Esophagus (tissue), 2 donors: ENCODE measurements at regions not wholly inside any gene's neighbourhood (a gene's known extent, or its start where the extent isn't known, plus 50 kb on each side); places are given as distances from the start of the nearest gene placed in this dataset.

Experiments
- H3K27ac ChIP-seq, 2 donors: one replicate each; pipeline ENCODE4 v1.5.1; 2013; ENCODE audit warnings: low read depth in 2 of 2, mild to moderate bottlenecking in 2 of 2, inconsistent platforms in 1 of 2, low read length in 1 of 2, moderate library complexity in 1 of 2
- H3K27me3 ChIP-seq, 2 donors: one replicate each; pipeline ENCODE4 v1.6.1; 2013; ENCODE audit warnings: low read length in 2 of 2, control low read depth in 1 of 2, mild to moderate bottlenecking in 1 of 2; ENCODE audit not compliant: insufficient read depth in 2 of 2, control insufficient read depth in 1 of 2
- H3K36me3 ChIP-seq, 2 donors: one replicate each; pipeline ENCODE4 v1.6.1; 2013; ENCODE audit warnings: low read length in 1 of 2; ENCODE audit not compliant: control insufficient read depth in 2 of 2, insufficient read depth in 2 of 2
- H3K4me1 ChIP-seq, 2 donors: one replicate each; pipeline ENCODE4 v1.6.1; 2013; ENCODE audit warnings: low read length in 1 of 2; ENCODE audit not compliant: control insufficient read depth in 2 of 2, insufficient read depth in 2 of 2
- H3K4me3 ChIP-seq, 2 donors: one replicate each; pipeline ENCODE4 v1.5.1; 2013; ENCODE audit warnings: low read length in 2 of 2, mild to moderate bottlenecking in 2 of 2, low read depth in 1 of 2, moderate library complexity in 1 of 2
- H3K9me3 ChIP-seq, 2 donors: one replicate each; pipeline ENCODE4 v1.6.1; 2013; ENCODE audit warnings: mild to moderate bottlenecking in 2 of 2, low read depth in 1 of 2, low read length in 1 of 2, moderate library complexity in 1 of 2; ENCODE audit not compliant: control insufficient read depth in 2 of 2, insufficient read depth in 1 of 2
- WGBS, 2 donors: extraction: QIAGEN DNeasy Blood & Tissue Kit; methylation state at CpG; one replicate each; pipeline ENCODE4 v1.1.7; 2013; 5-methylcytosine and 5-hydroxymethylcytosine counted together
- donor health status: healthy with polysubstance abuse.
- donor health status: Bipolar disorder and iron deficiency.

DNA sequence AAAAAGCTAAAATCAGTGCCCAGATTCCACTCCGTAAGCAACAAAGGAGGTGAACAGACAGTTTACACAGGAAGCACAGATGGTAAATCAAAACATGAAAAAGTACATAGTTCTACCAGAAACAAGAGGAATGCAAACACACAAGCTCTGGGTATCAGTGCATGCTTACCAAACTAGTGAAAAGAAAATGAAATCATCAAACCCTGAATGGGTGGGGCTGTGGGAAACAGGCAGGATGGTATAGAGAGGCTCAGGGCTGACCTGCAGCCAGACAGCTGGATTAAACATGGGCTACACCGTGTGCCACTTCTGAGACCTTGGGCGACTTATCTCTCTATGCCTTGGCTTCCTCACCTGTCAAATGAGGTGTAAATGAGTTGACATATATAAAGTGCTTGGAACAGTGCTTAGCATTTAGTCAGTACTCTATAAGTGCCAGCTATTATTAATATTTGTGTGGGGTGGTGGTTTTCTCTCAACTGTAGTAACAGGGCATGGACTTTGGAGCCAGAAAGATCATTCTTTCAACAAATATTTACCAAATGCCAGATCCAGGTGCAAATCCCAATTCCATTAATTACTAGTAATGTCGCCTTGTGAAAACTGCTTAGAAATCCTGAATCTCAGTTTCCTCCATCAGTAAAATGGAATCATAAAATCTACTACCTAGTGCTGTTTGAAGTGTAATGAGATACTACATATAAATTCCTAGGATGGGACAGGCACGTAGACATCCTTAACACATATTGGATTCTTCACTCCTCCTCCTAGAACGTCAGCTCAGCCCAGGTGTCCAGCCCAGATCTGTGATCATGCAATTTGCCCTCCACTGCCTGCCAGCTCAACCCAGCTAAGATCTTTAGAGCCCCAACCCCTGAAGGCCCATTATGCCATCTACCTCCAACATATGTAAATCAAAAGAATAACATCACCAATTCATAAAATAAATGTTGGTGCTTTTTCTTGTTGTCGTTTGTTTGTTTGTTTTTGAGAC is 55.5 kb upstream of the SMAD3 start:
- 66 to 69% methylated on average over 7 of the region's 7 CpGs for WGBS, 2 donors

DNA sequence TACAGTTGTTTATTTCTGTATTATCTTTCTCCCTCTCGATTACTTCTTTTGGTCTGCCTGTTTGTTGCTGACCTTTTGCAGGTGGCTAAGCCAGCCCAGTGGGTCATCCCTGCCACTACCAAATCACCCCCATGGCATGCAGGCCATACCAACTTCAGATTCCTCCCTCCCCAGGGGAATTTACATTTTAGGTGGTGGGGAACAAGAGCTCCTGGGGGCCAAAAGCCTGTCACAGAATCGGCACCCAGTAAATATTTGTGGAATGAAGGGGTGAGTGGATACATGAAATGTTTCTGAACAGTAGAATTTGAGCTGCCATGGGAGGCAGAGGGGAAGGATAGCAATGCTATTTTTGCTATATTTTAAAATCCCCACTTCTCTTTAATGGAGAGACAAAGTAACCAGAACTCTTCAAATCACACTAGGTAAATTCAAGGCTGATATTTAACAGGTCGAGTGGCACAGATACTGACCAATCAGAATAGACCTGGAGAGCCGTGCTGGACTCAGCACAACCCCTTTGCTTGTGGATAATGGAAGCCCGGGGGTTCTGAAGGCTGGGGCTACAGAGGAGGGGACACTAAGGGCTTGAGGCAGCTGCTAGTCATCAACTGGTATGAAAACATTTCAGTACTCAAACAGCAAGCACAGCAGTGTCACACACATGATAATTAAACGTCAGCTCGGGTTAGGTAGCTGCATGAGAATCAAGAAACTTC is 54.3 kb upstream of the SMAD3 start:
- H3K4me1 ChIP-seq = no peaks in the 10 kb centered on the region
- no peaks in the 10 kb centered on the region for H3K36me3 ChIP-seq
- H3K27me3 ChIP-seq = no peaks in the 10 kb centered on the region
- no peak overlapping the region for H3K27ac ChIP-seq
- H3K4me3 ChIP-seq = no peak overlapping the region
- WGBS, 2 donors = 69 to 81% methylated on average over 7 of the region's 7 CpGs
- no peaks in the 10 kb centered on the region for H3K9me3 ChIP-seq

More for the DNA sequence above, 55.5 kb upstream of the SMAD3 start:
- H3K4me1 ChIP-seq = no peaks in the 10 kb centered on the region
- H3K4me3 ChIP-seq = no peak overlapping the region
- H3K27me3 ChIP-seq = no peaks in the 10 kb centered on the region
- H3K9me3 ChIP-seq = no peaks in the 10 kb centered on the region
- no peaks in the 10 kb centered on the region for H3K36me3 ChIP-seq
- H3K27ac ChIP-seq = no peak overlapping the region

DNA sequence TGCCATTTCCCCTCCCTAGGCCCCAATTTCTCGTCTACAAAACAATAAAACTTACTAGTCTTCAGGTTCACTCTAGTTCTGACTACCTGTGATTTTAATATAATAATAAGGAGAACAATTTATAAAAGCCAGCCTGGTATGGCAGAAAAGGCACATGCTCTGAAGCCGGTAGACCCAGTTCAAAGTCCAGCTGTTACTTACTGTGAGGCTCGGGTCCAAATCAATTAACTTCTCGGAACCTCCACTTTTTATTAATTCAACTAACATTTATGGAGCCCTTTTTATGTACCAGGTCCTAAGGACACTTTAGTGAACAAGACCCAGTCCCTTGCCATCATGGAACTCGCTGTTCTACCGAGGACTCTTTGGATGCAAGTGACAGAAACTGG is 53.8 kb upstream of the SMAD3 start:
- Histone ChIP-seq H3K9me3 (no peaks in the 10 kb centered on the region), H3K27me3 (no peaks in the 10 kb centered on the region), H3K4me3 (no peak overlapping the region), H3K27ac (no peak overlapping the region), H3K4me1 (no peaks in the 10 kb centered on the region), H3K36me3 (no peaks in the 10 kb centered on the region)
- WGBS, 2 donors = 72 to 90% methylated on average over 6 of the region's 6 CpGs

DNA sequence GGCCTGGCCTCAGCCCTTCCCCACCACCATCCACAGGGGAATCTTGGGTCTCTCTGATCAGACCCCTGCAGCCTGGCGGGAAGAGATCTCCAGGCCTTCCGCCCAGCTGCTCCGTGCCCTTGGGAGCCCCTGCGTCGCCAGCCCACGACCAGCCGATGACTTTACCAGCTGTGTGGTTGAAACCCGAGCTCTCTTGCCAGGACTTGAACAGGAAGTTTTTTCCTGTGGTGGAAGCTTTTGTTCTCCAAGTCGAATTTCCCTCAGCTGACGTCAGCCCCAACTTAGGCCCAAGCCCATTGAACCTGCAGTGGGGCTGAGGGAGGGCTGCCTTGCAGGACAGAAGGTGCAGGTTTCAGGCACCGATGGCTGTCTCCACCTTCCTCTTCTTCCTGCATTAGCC is 51.7 kb upstream of the SMAD3 start:
- no peaks in the 10 kb centered on the region for H3K9me3 ChIP-seq
- H3K36me3 ChIP-seq = no peaks in the 10 kb centered on the region
- H3K27ac ChIP-seq = no peak overlapping the region
- H3K4me1 ChIP-seq = no peaks in the 10 kb centered on the region
- WGBS, 2 donors = 49 to 65% methylated on average over 11 of the region's 11 CpGs
- no peak overlapping the region for H3K4me3 ChIP-seq
- no peaks in the 10 kb centered on the region for H3K27me3 ChIP-seq
